HepG2 (cell line): ENCODE measurements at regions not wholly inside any gene's neighbourhood (a gene's known extent, or its start where the extent isn't known, plus 50 kb on each side); places are given as distances from the start of the nearest gene placed in this dataset.

Source experiments
- ATAC-seq: fragments of 200-7000 bp; cut with Tn5 transposase; 3 replicates; pipeline ENCODE4 v1.9.1; 2020; ENCODE audit warnings: mild to moderate bottlenecking, moderate library complexity
- BruUV-seq: library from RNA; stranded (reverse); fragments of 400-500 nt; replicated peaks from 2 replicates; lab custom pipeline; 2021; lab: Mats Ljungman, UMichigan
- CTCF ChIA-PET: fragments of 300-600 bp; formaldehyde crosslinking; extraction: SDS; loops from one replicate; lab custom pipeline; 2021; ENCODE audit warnings: low total read pairs, inconsistent platforms, low intra/inter-chr PET ratio; lab: Yijun Ruan, JAX
- POLR2A ChIA-PET: fragments of 350-600 bp; sonication (Branson Sonifier 250); formaldehyde crosslinking; loops from one replicate; lab custom pipeline; 2020; ENCODE audit warnings: antibody characterized with exemption, inconsistent platforms; lab: Yijun Ruan, JAX
- DNase-seq: peaks from one replicate; pipeline ENCODE4 v3.0.0-alpha.2; 2015; ENCODE audit warnings: low spot score
- FAIRE-seq: peaks from 3 replicates; lab custom pipeline; 2011; peaks lifted over from hg19 to GRCh38; lab: Jason Lieb, UNC
- H2AFZ ChIP-seq: one replicate; pipeline ENCODE4 v1.6.1; 2011; ENCODE audit warnings: low read length, inconsistent platforms
- H3K27ac ChIP-seq: fragments of 300-600 bp; 3 replicates; pipeline ENCODE4 v1.8.0; 2011; ENCODE audit warnings: mixed run types, mild to moderate bottlenecking, mixed read lengths, low read length, inconsistent platforms; ENCODE audit not compliant: insufficient read depth; ENCODE audit errors: extremely low read length
- H3K27me3 ChIP-seq, 2 experiments: fragments of 200-600 bp in 1 of 2; 2 replicates in 1 of 2; 3 replicates in 1 of 2; pipeline versions ENCODE4 v1.6.0 to v1.8.0; 2011; ENCODE audit warnings: low read length in 2 of 2, mild to moderate bottlenecking in 2 of 2, moderate library complexity in 2 of 2, inconsistent platforms in 1 of 2; ENCODE audit not compliant: insufficient read depth in 2 of 2, control insufficient read depth in 1 of 2
- H3K36me3 ChIP-seq, 2 experiments: fragments of 200-600 bp in 1 of 2; replicated peaks in 1 of 2; 2 replicates in 1 of 2; 3 replicates in 1 of 2; pipeline versions ENCODE4 v1.5.1 to v1.8.0; 2011; ENCODE audit warnings: low read length in 2 of 2, inconsistent platforms in 1 of 2; ENCODE audit not compliant: insufficient read depth in 2 of 2, control insufficient read depth in 1 of 2
- H3K4me1 ChIP-seq: 2 replicates; pipeline ENCODE4 v1.5.1; 2012; ENCODE audit warnings: low read length, inconsistent platforms; ENCODE audit not compliant: insufficient read depth
- H3K4me2 ChIP-seq: 2 replicates; pipeline ENCODE4 v1.6.0; 2011; ENCODE audit warnings: low read depth, low read length, inconsistent platforms
- H3K4me3 ChIP-seq, 3 experiments: fragments of 200-600 bp in 1 of 3; sonication (generic), shearing (Covaris generic) in 1 of 3; replicated peaks in 1 of 3; 2 replicates each; pipeline ENCODE4 v1.5.1; 2011 to 2016; ENCODE audit warnings: low read length in 3 of 3, inconsistent platforms in 2 of 3, low read depth in 2 of 3, mild to moderate bottlenecking in 2 of 3, control low read depth in 1 of 3, mixed read lengths in 1 of 3; ENCODE audit not compliant: insufficient read depth in 1 of 3
- H3K79me2 ChIP-seq: one replicate; pipeline ENCODE4 v1.6.1; 2011; ENCODE audit warnings: low read length, inconsistent platforms; ENCODE audit not compliant: insufficient read depth
- H3K9ac ChIP-seq: 2 replicates; pipeline ENCODE4 v1.6.0; 2011; ENCODE audit warnings: mild to moderate bottlenecking, low read depth, low read length, inconsistent platforms; ENCODE audit not compliant: insufficient read depth
- H3K9me3 ChIP-seq: 2 replicates; pipeline ENCODE4 v1.5.1; 2012; ENCODE audit warnings: mild to moderate bottlenecking, low read length
- H4K20me1 ChIP-seq: 2 replicates; pipeline ENCODE4 v1.6.0; 2011; ENCODE audit warnings: inconsistent platforms, mild to moderate bottlenecking, low read length, moderate library complexity; ENCODE audit not compliant: insufficient read depth
- BATF2 ChIP-seq: sonication (generic); formaldehyde crosslinking; IDR thresholded peaks from 2 replicates; pipeline ENCODE4 v1.8.0; 2022; ENCODE audit warnings: mild to moderate bottlenecking, missing genetic modification reagents, moderate library complexity
- CCDC6 ChIP-seq: sonication (generic); formaldehyde crosslinking; IDR thresholded peaks from 2 replicates; pipeline ENCODE4 v1.8.1; 2022; ENCODE audit warnings: mild to moderate bottlenecking, missing genetic modification reagents, moderate library complexity
- DMAP1 ChIP-seq: IDR thresholded peaks from 2 replicates; pipeline ENCODE4 v1.6.1; 2016
- FOXP1 ChIP-seq, 2 experiments: fragments of 450-650 bp in 1 of 2; IDR thresholded peaks; 2 replicates each; pipeline ENCODE4 v1.6.1; 2017 to 2018; ENCODE audit warnings: antibody characterized with exemption in 1 of 2
- JUNB ChIP-seq: sonication (generic); formaldehyde crosslinking; IDR thresholded peaks from 2 replicates; pipeline ENCODE4 v1.8.0; 2022; ENCODE audit warnings: missing genetic modification reagents, mild to moderate bottlenecking, borderline replicate concordance
- KDM4B ChIP-seq: sonication (generic); formaldehyde crosslinking; IDR thresholded peaks from 2 replicates; pipeline ENCODE4 v1.4.0; 2020; ENCODE audit warnings: missing genetic modification reagents
- LBX2 ChIP-seq: sonication (generic); formaldehyde crosslinking; IDR thresholded peaks from 2 replicates; pipeline ENCODE4 v1.5.0; 2020; ENCODE audit warnings: missing genetic modification reagents, mild to moderate bottlenecking, borderline replicate concordance
- NCOA1 ChIP-seq: sonication (generic); formaldehyde crosslinking; IDR thresholded peaks from 2 replicates; pipeline ENCODE4 v1.9.0; 2021; ENCODE audit warnings: missing genetic modification reagents
- POLR2A ChIP-seq, 2 experiments: IDR thresholded peaks; 2 replicates each; pipeline ENCODE4 v1.6.1; 2011; ENCODE audit warnings: low read depth in 2 of 2, low read length in 2 of 2, mild to moderate bottlenecking in 1 of 2, moderate library complexity in 1 of 2; ENCODE audit not compliant: insufficient read depth in 1 of 2
- RERE ChIP-seq: IDR thresholded peaks from 2 replicates; pipeline ENCODE4 v1.6.1; 2016; ENCODE audit warnings: low read depth, missing genetic modification reagents, missing compliant biosample characterization
- SMYD3 ChIP-seq: sonication (generic); formaldehyde crosslinking; IDR thresholded peaks from 2 replicates; pipeline ENCODE4 v1.8.1; 2023; ENCODE audit warnings: mild to moderate bottlenecking, missing genetic modification reagents
- SOX13 ChIP-seq, 3 experiments: fragments of 450-650 bp in 1 of 3; sonication (generic) in 1 of 3; formaldehyde crosslinking in 1 of 3; IDR thresholded peaks in 2 of 3; conservative IDR thresholded peaks in 1 of 3; 2 replicates each; pipeline versions ENCODE4 v1.5.0 to v1.6.1; 2016 to 2020; ENCODE audit warnings: antibody characterized with exemption in 1 of 3, mild to moderate bottlenecking in 1 of 3, missing compliant biosample characterization in 1 of 3, missing genetic modification reagents in 1 of 3, moderate library complexity in 1 of 3
- TERF1 ChIP-seq: sonication (generic); formaldehyde crosslinking; IDR thresholded peaks from 2 replicates; pipeline ENCODE4 v1.8.0; 2022; ENCODE audit warnings: mild to moderate bottlenecking, missing genetic modification reagents, moderate library complexity
- U2AF1 ChIP-seq: fragments of 200-400 bp; formaldehyde crosslinking; optimal IDR thresholded peaks from 2 replicates; pipeline ENCODE3; 2017; ENCODE audit warnings: mild to moderate bottlenecking, low read depth, low read length
- ZBTB38 ChIP-seq: sonication (generic); formaldehyde crosslinking; IDR thresholded peaks from 2 replicates; pipeline ENCODE4 v1.5.1; 2020; ENCODE audit warnings: mild to moderate bottlenecking, missing genetic modification reagents
- ZNF337 ChIP-seq: sonication (generic); formaldehyde crosslinking; IDR thresholded peaks from 2 replicates; pipeline ENCODE4 v1.5.1; 2020; ENCODE audit warnings: missing genetic modification reagents, low read depth, mild to moderate bottlenecking, borderline replicate concordance
- ZSCAN20 ChIP-seq: sonication (generic); formaldehyde crosslinking; IDR thresholded peaks from 2 replicates; pipeline ENCODE4 v1.4.0; 2020; ENCODE audit warnings: missing genetic modification reagents, mild to moderate bottlenecking, borderline replicate concordance
- WGBS: methylation state at CpG from one replicate; pipeline ENCODE4 v1.1.6; 2017; ENCODE audit warnings: low lambda C conversion rate; 5-methylcytosine and 5-hydroxymethylcytosine counted together
- in situ Hi-C: cut with HindIII; loops from 2 replicates; pipeline ENCODE4 v1.10.0; 2017; ENCODE audit warnings: low pct_unique_long_range_greater_than_20kb; ENCODE audit not compliant: extremely low pct_ligation_motif_present
- intact Hi-C: fragments of 100-400 bp; cut with micrococcal nuclease; formaldehyde crosslinking; loops from one replicate; pipeline ENCODE4 v1.10.0; 2022; ENCODE audit not compliant: unreplicated experiment

GRCh38 chr20:39646874-39647413 is 684.8 kb downstream of the DHX35 start (continued):
- no peak for TF ChIP-seq RERE
- TF ChIP-seq ZBTB38 (CRISPR knock-in tag), result no peak
- TF ChIP-seq ZNF337 (CRISPR knock-in tag), result no peak
- TF ChIP-seq FOXP1 (IDR thresholded peaks at IDR 0.05), result no peak
- no peak for TF ChIP-seq FOXP1 (CRISPR knock-in tag; IDR thresholded peaks at IDR 0.05)
- no peak for TF ChIP-seq DMAP1 (CRISPR knock-in tag)
- TF ChIP-seq U2AF1, result no peak
- no peak for TF ChIP-seq SMYD3

DNA sequence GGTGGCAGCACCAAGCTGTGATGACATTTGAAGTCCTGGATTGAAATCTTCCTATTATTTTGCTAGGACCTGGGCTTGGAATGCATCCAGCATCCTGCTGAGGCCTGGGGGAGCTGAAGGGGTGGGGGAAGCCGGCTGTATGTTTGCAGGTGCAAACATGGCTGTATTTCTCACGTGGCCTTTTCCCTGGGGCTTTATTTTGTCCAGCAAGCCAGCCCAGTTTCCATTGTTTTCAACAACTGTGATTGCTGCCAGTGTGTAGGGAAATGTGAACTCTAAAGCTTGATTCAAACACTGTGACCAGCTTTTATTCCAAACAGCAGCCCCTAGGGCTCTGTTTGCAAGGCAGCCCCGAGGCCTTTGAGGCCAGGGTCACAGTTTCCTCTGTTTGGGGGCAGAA is 683.0 kb downstream of the DHX35 start:
- no peaks in the 10 kb centered on the region for H3K27me3 ChIP-seq
- no peak for ATAC-seq
- H3K27ac ChIP-seq, result no peak overlapping the region
- in situ Hi-C loops (no loop called here), intact Hi-C loops (no loop called here)
- H4K20me1 ChIP-seq, result no peaks in the 10 kb centered on the region
- H3K9ac ChIP-seq, result no peak overlapping the region
- H3K9me3 ChIP-seq, result peaks cover 94% of the 10 kb centered on the region
- H3K4me3 ChIP-seq, result no peak overlapping the region
- no peak for FAIRE-seq
- H3K4me2 ChIP-seq, result no peak overlapping the region
- no peaks in the 10 kb centered on the region for H3K4me1 ChIP-seq
- H3K36me3 ChIP-seq, result no peaks in the 10 kb centered on the region
- BruUV-seq, result no TSS peak
- WGBS, result 2% methylated on average over 3 of the region's 3 CpGs
- H2AFZ ChIP-seq, result no peak overlapping the region
- no peak for DNase-seq
- no peaks in the 10 kb centered on the region for H3K79me2 ChIP-seq
- ChIA-PET CTCF (no interaction called here), POLR2A (no interaction called here)
- no peak for TF ChIP-seq LBX2 (CRISPR knock-in tag)
- TF ChIP-seq POLR2A (IDR thresholded peaks at IDR 0.05; ENCODE audit: insufficient read depth in 1 of 2, low read depth in 2 of 2, low read length in 2 of 2), result no peak
- no peak for TF ChIP-seq BATF2 (CRISPR knock-in tag)
- TF ChIP-seq NCOA1, result no peak
- TF ChIP-seq SOX13 (IDR thresholded peaks at IDR 0.05), result no peak
- TF ChIP-seq SOX13 (CRISPR knock-in tag; conservative IDR thresholded peaks at IDR 0.05 in 1 of 2, IDR thresholded peaks at IDR 0.05 in 1 of 2), result no peak
- TF ChIP-seq KDM4B (CRISPR knock-in tag), result no peak
- no peak for TF ChIP-seq ZSCAN20 (CRISPR knock-in tag)
- TF ChIP-seq TERF1, result no peak
- no peak for TF ChIP-seq CCDC6 (CRISPR knock-in tag)
- TF ChIP-seq JUNB (CRISPR knock-in tag), result no peak
